ENCODE measurements at regions not wholly inside any gene's neighbourhood (a gene's known extent, or its start where the extent isn't known, plus 50 kb on each side); places are given as distances from the start of the nearest gene placed in this dataset.

DNA sequence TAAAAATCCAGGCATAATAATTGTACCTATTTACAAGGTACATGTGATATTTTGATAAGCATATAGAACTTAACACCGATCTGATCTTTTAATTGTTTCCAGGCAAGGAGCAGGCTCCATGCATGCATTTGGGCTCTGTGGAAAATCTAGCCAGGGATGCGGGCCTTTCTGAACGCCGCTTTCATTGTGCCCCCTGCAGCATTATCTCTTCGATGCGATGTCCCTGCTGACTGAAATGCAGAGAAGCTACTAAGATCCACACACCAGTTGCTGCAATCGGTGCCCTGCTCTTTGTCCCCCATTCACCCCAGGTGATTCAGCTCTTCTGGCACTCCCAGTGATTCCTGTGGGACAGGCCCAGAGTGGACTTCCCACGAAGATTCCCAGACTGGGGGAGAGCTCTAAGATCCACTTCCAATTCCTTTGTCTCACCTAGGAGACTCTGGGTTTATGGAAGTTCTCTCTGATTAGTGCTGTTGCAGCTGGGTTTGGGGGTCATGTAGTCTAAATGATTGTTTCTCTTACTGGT is 254.3 kb upstream of the AGA start:
- DNase-seq (ENCODE audit: low read depth) = no peak

DNA sequence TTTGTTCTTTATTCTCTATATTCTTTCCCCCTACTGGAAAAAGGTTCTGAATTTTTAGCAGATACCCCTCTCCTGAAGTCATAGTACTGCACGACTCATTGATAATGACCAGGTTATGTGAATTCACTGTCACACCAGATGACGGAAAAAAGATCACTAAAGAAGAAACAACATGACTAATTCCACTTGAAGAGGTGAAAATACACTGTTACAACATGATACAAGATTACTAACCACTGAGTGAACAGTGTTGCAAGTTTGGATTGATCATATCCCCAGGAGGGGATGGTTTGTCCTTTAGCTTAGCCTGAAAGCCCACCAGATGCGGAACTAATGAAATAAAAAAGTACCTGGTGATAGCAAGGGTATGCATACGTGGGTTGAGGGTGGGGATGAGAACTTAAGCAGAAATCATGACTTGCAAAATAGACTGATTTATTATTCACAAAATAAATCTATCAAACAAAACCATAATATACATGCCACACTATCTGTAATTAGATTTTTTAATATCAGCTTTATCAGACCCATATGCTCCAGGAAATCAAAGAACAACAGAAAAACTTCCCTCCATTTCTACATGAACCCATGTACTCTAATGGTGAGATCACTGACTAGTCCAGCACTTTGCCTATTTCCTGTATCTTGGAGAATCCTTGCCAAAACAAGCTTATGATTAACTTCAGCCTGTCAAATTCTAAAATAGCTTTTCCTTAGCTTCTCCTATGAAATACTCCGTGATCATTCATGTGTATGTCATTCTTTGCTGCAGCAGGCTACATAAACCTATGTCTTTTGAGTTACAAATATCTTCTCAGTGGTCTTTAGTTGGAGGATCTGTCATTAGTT is 257.4 kb upstream of the AGA start:
- peak; percentile 53 for DNase-seq (ENCODE audit: low read depth)

DNA sequence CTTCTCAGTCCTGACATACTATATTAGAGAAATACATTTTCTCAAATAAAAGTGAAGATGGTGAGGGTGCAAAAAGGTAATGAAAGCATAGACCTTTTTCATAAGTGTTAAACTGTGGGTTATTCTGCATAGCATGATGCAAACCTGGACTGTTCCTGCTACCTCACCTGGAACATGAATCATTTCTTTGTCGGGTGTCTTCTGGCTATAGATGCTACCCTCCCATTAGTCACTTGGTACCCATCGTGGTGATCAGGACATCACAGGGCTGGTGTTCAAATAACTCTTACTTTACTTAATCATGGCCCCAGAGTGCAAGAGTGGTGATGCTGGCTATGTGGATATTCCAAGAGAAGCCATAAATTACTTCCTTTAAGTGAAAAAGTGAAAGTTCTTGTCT is 264.7 kb upstream of the AGA start:
- DNase-seq (ENCODE audit: low read depth) = no peak

DNA sequence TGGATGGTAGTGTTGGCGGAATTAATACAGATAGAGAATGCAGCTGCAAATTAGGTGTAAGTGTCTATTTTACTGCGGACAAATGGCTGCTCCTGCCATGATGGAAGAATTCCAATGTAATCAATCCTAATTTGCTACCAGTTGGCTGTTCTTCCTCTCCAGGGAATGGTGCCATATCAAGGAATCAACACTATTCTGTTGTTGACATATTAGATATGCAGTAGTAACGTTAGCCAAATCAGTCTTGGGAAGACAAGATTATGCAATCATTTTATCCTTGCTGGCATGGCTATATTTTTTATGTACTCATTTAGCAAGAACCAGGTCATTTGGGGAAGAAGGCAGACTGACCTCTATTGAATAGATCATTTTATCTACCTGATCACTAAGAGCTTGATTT is 271.2 kb upstream of the AGA start:
- no peak for DNase-seq (ENCODE audit: low read depth)

DNA sequence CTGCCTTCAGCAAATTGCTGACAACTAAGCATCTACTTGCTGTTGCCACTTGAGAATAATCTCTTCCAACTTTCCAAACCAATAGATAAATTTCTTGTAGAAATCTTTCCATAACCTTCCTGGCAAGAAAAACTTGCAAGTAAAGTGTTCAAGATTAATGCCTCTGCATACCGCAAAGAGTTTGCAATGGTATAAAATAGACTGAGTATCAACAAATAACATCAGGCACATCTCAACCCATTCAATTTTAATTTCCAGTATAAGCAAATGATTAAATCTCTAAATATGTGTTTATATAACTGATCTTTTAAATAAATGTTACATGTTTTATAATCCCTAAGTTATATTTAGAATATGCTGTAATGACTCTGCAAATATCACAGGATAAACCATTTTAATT is 275.2 kb upstream of the AGA start:
- DNase-seq (ENCODE audit: low read depth) = no peak

DNA sequence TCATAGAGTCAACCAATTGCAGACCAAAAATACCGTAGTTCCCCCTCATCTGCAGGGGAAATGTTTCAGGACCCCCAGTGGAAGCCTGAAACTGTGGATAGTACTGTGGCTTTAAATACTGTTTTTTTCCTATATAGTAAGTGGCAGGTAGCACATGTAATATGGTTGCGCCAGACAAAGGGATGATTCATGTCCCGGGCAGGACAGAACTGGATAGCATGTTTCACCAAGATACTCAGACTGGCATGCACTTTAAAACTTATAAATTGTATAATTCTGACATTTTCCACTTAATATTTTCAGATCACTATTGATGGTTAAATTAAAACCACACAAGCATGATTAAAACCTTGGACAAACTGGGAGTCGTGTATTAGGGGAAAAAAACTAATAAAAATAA is 276.3 kb upstream of the AGA start:
- DNase-seq (ENCODE audit: low read depth) = no peak

DNA sequence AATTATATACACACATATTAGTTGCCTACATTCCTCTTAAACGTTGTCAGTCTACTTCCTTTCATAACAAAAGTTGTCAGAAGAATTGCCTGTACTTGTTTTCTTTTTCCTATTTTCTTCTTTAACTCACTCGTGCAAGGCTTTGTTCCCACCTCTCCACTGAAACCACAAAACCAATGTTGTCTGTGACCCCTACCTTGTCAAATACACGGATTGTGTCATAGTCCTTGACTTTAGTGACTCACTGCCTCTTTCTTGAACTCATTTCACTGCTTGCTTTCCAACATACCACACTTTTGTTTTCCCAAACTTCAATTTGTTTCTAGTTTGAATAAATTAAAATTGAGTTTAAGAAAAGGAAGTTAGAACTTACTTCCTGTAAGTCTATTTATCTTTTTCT is 283.9 kb upstream of the AGA start:
- DNase-seq (ENCODE audit: low read depth) = no peak

DNA sequence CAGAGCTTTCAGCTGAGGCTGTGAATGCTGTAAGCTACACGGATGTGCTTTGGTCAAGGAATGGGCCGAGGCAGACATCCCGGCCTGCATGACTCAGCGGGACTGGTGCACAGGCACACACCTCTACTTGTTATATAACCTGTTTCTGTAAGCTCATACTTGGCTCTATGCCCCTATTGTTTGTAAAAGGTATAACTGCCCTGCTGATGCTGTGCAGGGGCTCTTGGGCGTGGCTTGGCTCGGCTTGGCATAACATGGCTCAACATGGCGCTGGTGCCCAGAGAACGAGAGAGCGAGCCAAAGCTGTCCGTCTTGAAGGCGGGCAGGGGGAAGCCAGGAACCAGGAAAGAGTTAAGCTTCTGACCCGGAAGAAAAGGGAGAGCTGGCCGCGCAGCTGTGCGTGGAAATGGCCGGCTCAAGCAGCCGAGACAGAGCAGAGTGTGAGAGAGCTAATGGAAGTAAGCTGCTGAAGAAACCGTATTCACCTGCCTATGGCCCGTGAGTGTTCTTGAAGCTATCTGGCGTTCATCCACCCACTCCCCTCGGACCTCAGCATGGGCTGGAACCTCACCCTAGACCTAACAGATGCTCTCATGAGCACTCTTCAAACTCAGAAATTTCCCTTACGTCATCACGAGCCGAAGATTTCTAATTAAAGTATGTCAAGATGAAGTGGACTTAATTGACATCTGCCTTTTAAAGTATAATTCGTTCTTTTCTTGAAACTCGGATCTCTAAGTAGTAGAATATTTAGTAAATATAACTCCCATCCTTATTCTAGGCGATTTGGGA is 286.3 kb upstream of the AGA start:
- no peak for DNase-seq (ENCODE audit: low read depth)

DNA sequence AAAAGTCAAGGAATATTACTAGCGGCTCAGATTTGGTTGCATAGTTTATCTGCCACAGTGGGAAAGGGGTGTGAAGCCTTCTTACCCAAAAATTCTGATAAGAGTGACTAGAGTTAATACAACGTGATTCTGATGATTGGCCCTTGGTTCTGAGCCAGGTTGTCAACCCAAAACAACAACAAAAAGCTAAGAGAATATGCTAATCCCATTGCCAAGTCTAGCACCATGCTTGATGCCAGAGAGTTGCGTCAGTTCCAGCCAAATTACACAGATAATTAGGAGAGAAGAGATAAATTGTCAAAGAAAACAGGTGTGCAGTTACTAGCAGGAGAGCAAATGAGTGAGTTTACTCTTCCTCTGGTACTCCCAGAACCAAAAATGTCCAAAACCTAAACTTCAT is 287.4 kb upstream of the AGA start:
- DNase-seq (ENCODE audit: low read depth) = no peak

DNA sequence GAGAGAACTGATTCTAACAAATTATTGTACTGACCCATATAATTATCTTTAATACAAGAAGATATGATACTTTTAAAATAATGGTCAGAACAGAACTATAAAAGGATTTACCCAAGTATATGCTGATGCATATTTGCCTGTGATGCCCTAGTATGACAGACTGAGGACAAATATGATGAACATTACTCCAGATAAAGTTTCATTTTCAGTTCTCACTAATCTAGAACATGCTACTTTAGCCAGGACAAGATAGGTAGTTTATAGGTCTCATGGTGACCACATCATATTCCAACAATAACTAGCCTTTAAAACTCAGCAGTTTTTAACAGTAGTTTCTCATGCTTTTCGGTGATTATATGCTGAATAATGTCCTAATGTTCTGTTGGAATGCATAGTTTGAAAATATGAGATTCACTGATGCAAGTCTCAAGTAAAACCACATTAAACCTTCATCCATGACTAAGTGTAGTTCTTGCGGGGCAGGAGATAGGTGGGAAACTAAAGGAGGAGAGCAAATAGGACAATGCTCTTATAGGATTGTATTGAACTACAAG is 295.2 kb upstream of the AGA start:
- no peak for DNase-seq (ENCODE audit: low read depth)

DNA sequence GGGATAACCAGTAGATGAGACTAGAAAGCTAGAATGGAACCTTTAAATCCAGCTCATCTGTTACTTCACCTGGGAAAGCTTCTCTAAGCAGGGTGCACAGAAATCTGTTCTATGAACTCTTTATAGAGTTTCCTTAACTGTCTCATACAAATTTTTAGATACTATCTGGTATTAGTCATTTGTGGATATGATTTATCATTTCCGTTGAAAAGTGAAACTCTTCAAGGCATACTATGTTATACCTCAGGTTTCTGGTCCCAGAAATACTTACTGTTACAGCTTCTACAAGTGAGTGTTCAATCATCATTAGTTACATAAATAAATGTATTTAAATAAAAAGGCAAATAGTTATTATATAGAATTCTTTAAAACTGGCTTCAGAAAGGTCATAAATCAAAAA is 298.3 kb upstream of the AGA start:
- DNase-seq (ENCODE audit: low read depth) = no peak

DNA sequence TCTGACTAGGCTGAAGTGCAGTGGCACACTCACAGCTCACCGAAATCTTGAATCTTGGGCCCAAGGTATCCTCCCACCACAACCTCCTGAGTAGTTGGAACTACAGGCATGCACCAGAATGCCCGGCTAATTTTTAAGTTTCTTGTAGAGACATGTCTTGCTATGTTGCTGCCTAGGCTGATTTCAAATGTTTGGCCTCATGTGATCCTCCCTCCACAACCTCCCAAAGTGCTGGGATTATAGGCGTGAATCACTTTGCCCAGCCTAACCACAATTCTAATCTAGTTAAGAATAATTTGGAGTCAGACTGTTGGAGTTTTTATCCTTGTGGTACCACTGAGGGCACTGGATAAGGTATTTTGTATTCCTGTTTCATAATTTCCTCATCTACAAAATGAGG is 317.5 kb upstream of the AGA start:
- DNase-seq (ENCODE audit: low read depth) = no peak

DNA sequence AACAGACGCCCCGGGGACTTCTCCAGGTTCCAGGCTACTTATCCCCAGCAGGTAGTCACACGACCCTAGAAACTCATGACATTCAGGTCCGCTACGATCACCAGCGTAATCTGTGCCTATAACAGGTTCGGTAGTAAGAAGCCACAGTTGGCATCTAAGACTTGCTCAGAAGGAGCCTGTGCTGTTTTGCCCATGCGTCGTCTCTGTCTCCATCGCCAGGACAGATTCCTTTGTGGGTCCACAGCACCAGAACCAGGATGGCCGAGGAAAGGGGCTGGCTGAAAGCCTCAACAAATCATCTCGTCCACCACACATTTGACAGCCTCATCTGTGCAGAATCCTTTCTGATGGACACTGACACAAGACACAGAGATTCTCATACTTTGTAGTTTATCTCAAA is 319.5 kb upstream of the AGA start:
- no peak for DNase-seq (ENCODE audit: low read depth)

DNA sequence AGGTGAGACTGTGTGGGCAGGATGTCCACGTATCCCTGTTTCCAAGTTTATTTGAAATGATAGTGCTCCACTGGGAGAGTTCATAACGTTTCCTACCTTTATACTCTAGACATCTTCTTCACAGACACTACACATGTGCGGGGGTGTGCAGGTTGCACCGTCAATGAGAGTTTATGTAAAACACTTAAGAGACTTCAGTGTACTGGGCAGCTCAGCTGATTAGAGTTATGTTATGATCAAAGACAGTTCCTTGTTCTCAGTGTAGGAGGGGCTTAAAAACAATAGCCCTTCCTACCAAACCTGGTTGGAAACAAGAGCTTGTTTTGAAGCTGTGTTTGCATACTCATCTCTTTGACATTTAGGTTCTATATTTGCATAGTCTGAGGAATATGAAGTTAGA is 326.9 kb upstream of the AGA start:
- DNase-seq (ENCODE audit: low read depth) = no peak

DNA sequence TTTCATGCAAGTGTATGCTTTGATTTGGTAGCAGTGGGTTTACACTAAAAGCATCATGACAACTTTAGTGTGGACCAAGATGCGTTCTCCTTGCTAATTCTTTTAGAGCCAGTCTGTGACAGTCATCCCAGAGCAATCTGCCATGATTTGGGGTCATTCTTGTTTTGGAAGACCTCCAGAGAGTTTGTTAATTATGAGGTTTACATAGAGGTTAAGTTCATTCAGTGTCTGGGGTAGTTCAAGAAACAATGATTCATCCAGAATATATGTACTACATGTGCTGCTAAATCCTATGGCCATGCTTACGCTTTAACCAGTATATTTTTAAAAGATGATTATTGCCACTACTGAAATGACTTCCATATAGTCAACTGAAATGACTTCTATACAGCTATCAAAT is 328.5 kb upstream of the AGA start:
- no peak for DNase-seq (ENCODE audit: low read depth)

DNA sequence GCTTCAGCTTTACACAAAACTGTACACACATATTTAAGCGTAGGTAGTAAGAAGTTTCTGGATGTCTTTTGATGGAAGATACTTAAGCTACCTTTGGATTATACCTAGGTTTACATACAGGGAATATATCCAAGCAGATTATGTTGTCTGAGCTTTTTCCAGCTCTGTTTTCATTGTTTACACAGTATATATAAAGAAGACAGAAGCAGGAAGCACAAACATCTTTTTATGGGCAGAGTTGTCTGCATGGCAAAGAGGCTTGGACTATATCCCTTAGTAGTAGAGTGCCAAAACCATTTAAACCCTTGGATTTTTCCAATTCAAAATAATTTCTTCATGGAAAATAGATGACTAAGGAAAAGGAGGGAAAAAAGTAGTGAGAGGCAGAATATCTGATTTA is 329.4 kb upstream of the AGA start:
- no peak for DNase-seq (ENCODE audit: low read depth)

DNA sequence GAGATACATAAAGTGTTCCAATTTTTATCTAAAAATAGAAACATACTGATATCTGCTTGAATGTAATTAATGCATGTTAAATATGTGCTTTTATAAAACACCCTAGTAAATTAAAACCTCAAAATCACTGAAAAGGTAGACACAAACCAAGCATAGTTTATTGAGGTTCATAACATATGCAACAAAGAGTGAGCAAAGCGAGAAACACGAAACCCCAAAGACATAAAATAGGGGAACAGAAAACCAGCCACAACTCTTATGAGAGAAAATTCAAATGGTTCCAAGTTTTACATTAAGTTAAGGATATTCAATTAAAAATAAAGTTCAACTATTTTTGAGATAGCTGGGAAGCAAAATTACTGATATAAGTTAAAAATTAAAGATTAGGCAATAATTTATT is 336.4 kb upstream of the AGA start:
- DNase-seq (ENCODE audit: low read depth) = no peak

DNA sequence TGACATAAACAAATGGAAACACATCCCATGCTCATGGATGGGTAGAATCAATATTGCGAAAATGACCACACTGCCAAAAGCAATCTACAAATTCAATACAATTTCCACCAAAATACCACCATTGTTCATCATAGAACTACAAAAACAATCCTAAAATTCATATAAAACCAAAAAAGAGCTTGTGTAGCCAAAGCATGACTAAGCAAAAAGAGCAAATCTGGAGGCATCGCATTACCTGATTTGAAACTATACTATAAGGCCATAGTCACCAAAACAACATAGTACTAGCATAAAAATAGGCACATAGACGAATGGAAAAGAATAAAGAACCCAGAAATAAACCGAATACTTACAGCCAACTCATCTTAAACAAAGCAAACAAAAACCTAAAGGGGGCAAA is 342.8 kb upstream of the AGA start:
- DNase-seq (ENCODE audit: low read depth) = no peak

DNA sequence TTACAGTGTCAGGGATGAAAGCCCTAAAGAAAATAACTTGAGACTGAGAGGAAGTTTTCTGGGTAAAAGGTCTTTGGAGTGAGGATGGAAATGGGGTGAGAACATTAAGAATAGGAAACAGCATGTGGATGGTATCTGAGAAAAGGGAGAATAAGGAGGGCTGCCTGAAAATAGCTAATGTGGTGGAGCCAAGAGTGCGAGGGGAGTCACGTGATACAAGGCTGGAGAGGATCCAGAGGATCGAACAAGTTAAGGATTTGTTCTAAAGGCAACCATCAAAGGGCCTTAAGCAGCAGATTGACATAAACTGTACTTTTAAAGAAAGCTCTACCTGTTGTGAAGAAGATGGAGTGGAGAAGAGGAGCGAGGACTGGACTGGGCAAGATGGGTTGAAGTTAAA is 347.4 kb upstream of the AGA start:
- no peak for DNase-seq (ENCODE audit: low read depth)

DNA sequence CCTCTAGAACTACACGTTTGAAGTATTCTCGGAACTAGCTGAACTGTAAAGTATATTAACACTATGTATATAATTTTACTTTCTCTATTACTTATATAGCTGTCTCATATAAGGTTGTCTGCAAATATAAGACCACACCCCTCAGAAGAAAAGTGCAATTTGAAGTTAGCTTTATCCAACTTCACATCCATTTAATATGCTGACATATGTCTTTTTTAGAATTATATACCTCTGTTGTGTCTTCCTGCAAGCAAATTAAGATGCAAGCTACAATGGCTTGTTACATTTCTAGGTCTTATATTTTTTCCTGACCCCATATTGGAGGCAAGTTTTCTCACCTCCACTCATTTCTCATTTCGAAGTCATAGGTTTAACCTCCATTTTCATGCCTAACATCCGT is 349.0 kb upstream of the AGA start:
- no peak for DNase-seq (ENCODE audit: low read depth)

DNA sequence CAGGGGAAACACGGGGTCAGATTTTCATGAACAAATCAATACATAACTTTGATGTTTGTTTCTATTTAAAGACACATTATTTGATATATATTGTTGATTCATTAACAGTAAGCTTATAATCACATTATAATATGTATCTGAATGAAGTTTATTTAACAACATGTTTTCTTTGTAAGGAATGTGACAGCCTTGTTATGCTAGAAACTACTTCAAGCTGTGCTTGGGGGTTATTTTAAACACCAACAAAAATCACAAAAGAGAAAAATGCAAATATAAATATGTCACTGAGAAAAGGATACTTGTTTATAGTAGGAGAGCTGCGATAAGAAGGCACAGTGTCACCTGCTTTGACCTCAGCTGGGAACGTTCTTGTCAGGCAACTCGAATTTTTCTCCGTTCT is 354.6 kb upstream of the AGA start:
- no peak for DNase-seq (ENCODE audit: low read depth)

DNA sequence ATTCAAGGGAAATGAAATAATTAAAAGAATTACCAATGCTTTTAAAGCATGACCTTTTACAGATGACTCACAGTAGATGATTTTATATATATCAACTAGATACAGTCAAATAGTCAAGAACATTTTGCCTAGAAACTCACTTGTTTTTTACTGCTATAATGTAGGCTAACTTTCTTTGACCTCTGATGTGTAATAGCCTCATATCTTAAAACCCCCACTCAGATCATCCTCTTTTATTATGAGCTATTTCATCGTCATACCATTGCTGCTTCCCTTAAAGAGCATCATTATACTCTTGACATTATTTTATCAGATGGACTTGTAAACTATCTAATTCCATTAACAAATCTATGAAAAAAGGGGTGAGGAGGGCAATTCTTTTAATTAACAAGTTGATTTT is 355.9 kb upstream of the AGA start:
- DNase-seq (ENCODE audit: low read depth) = no peak

DNA sequence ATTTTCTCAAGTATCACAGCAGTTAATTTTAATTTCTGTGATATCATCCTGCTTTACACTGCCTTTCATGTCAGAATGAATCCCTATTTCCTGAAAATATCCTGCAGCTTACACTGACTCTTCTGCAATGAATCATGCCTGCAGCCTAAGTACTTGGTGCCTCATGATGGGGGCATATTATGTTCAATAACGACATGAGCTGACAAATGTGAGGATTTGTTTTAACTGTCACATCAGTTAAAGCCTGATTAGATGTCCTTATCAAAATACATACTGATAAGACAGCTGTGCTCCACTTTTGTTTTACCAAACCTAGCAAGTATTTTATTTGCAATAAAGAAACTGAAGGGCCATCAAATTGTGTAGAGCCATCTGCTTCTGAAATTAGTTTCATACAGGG is 359.9 kb upstream of the AGA start:
- no peak for DNase-seq (ENCODE audit: low read depth)

Measured in stromal cell of bone marrow (primary cell).